Upper lobe of left lung (tissue), 4 donors: ENCODE measurements at regions not wholly inside any gene's neighbourhood (a gene's known extent, or its start where the extent isn't known, plus 50 kb on each side); places are given as distances from the start of the nearest gene placed in this dataset.

Experiments
- CTCF ChIP-seq, 6 experiments: fragments of 450-650 bp in 4 of 6; fragments of 200-600 bp in 2 of 6; sonication (generic) in 2 of 6; IDR thresholded peaks; one replicate each; pipeline ENCODE4 v1.5.1; 2016 to 2019; ENCODE audit warnings: antibody characterized with exemption in 6 of 6
- EP300 ChIP-seq, 4 donors: sonication (generic); formaldehyde crosslinking; IDR thresholded peaks; one replicate each; pipeline ENCODE4 v1.5.1; 2017; ENCODE audit warnings: antibody characterized with exemption in 4 of 4, control low read depth in 2 of 4
- POLR2A ChIP-seq, 4 donors: fragments of 450-650 bp; IDR thresholded peaks; one replicate each; pipeline ENCODE4 v1.5.1; 2016 to 2017; ENCODE audit warnings: antibody characterized with exemption in 4 of 4, mild to moderate bottlenecking in 2 of 4
- POLR2AphosphoS5 ChIP-seq, 2 donors: sonication (generic); formaldehyde crosslinking; IDR thresholded peaks; one replicate each; pipeline ENCODE4 v1.5.1; 2017; ENCODE audit warnings: antibody characterized with exemption in 2 of 2

DNA sequence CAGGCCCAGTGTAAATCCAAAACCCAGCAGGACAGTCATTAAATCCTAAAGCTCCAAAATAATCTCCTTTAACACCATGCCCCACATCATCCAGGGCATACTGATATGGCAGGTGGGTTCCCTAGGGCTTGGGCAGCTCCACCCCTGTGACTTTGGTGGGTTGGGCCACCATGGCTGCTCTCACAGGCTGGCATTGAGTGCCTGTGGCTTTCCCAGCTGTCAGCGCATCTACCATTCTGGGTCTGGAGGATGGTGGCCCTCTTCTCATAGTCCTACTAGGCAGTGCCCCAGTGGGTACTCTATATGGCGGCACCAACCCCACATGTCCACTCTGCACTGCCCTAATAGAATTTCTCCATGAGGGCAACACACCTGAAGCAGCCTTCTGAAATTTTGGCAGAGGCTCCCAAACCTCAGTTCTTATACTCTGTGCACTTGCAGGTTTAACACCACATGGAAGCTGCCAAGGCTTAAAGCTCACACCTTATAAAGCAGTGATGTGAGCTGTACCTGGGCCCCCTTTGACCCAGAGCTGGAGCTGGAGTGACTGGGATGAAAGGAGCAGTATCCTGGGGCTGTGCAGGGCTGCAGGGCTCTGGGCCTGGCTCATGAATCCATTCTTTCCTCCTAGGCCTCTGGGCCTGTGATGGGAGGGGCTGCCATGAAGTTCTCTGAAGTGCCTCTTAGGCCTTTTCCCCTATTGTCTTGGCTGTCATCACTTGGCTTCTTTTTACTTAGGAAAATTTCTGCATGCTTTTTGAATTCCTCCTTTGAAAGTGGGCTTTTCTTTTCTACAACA is 765.5 kb upstream of the EPHA7 start:
- TF ChIP-seq CTCF (IDR thresholded peaks at IDR 0.05) (no peak), POLR2AphosphoS5 (IDR thresholded peaks at IDR 0.05) (no peak), EP300 (IDR thresholded peaks at IDR 0.05) (no peak), POLR2A (IDR thresholded peaks at IDR 0.05) (no peak)
